Adrenal gland (tissue), 5 donors: ENCODE measurements at regions not wholly inside any gene's neighbourhood (a gene's known extent, or its start where the extent isn't known, plus 50 kb on each side); places are given as distances from the start of the nearest gene placed in this dataset.

Experiments
- POLR2A ChIP-seq, 2 donors: fragments of 450-650 bp; IDR thresholded peaks; one replicate each; pipeline ENCODE4 v1.6.1; 2017; ENCODE audit warnings: antibody characterized with exemption in 2 of 2, mild to moderate bottlenecking in 2 of 2, moderate library complexity in 1 of 2
- TF ChIP-seq, protein P1 (sequence below), 6 experiments: fragments of 450-650 bp in 4 of 6; fragments of 200-600 bp in 2 of 6; sonication (generic) in 1 of 6; IDR thresholded peaks; 1 replicate in 5 of 6; 2 replicates in 1 of 6; pipeline versions ENCODE4 v1.5.1 to v1.8.0; 2016 to 2021; ENCODE audit warnings: antibody characterized with exemption in 6 of 6, mild to moderate bottlenecking in 2 of 6, moderate library complexity in 1 of 6
- donor health status: DM: no; HTN: no; CAD: no.

DNA sequence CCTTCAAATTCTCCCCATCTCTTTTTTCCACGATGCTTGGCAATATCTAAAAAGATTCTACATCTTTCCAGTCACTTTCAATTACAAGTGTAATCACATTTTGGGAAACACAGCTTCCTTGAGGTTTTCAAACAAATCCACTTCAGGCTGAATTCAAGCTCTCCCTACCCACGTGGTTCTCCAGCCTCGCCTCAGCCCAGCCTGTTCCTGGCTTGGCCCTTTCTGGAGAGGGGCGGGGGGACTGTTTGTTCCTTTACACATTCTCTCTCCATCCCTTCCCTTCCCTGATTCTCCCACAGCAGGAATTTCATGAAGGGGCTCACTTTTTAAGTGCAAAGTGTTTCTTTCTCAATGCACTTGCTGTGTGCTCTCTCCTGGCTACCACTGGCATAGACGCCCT, 226.3 kb upstream of the SOX11 start:
- TF ChIP-seq, protein P1, sequence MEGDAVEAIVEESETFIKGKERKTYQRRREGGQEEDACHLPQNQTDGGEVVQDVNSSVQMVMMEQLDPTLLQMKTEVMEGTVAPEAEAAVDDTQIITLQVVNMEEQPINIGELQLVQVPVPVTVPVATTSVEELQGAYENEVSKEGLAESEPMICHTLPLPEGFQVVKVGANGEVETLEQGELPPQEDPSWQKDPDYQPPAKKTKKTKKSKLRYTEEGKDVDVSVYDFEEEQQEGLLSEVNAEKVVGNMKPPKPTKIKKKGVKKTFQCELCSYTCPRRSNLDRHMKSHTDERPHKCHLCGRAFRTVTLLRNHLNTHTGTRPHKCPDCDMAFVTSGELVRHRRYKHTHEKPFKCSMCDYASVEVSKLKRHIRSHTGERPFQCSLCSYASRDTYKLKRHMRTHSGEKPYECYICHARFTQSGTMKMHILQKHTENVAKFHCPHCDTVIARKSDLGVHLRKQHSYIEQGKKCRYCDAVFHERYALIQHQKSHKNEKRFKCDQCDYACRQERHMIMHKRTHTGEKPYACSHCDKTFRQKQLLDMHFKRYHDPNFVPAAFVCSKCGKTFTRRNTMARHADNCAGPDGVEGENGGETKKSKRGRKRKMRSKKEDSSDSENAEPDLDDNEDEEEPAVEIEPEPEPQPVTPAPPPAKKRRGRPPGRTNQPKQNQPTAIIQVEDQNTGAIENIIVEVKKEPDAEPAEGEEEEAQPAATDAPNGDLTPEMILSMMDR (IDR thresholded peaks at IDR 0.05) = no peak
- no peak for TF ChIP-seq POLR2A (IDR thresholded peaks at IDR 0.05)
